ENCODE measurements at regions not wholly inside any gene's neighbourhood (a gene's known extent, or its start where the extent isn't known, plus 50 kb on each side); places are given as distances from the start of the nearest gene placed in this dataset.
A peak's percentile ranks its signal among the peaks of the same experiment; 100 is the strongest.

GRCh38 chr5:143882520-143882919 is 70.6 kb downstream of the HMHB1 start:
- no peak for TF ChIP-seq CTCF (IDR thresholded peaks at IDR 0.05)
- Histone ChIP-seq H3K9me3 (no peaks in the 10 kb centered on the region), H3K36me3 (no peaks in the 10 kb centered on the region), H3K27me3 (no peaks in the 10 kb centered on the region), H3K4me3 (no peak overlapping the region), H3K4me1 (peaks cover 3 to 21% (median 12%) of the 10 kb centered on the region in 9 donors), H3K27ac (no peak overlapping the region)
- DNase-seq: no peak
- 88 to 89% methylated on average over 5 of the region's 5 CpGs for WGBS, 2 donors
- intact Hi-C loops (cut with DNase I): no loop called here
- ATAC-seq: no peak

- no peaks in the 10 kb centered on the region for H3K36me3 ChIP-seq
- intact Hi-C loops (cut with DNase I): no loop called here
- ATAC-seq (no peak), DNase-seq (no peak)
- peak overlapping the region in 4 of 10 donors; percentile 4 to 76 (median 35) for H3K27ac ChIP-seq
- H3K9me3 ChIP-seq: no peaks in the 10 kb centered on the region
- no peak for TF ChIP-seq CTCF (IDR thresholded peaks at IDR 0.05)
- H3K4me1 ChIP-seq: peaks cover 3 to 45% (median 19%) of the 10 kb centered on the region in 9 donors
- 66 to 71% methylated on average over 3 of the region's 3 CpGs for WGBS, 2 donors
- H3K27me3 ChIP-seq: no peaks in the 10 kb centered on the region
- no peak overlapping the region for H3K4me3 ChIP-seq
Observed at GRCh38 chr5:143886096-143886495, 74.1 kb downstream of the HMHB1 start.

- no peaks in the 10 kb centered on the region for H3K9me3 ChIP-seq
- H3K4me3 ChIP-seq: no peak overlapping the region
- intact Hi-C loops (cut with DNase I): no loop called here
- WGBS, 2 donors: 46 to 51% methylated on average over 6 of the region's 6 CpGs
- no peak for TF ChIP-seq CTCF (IDR thresholded peaks at IDR 0.05)
- peak overlapping the region in 7 of 10 donors; percentile 10 to 76 (median 38) for H3K27ac ChIP-seq
- ATAC-seq (peak in 6 of 8 donors; percentile 35 to 71 (median 48)), DNase-seq (peak; percentile 40 to 41)
- no peaks in the 10 kb centered on the region for H3K36me3 ChIP-seq
- H3K27me3 ChIP-seq: no peaks in the 10 kb centered on the region
- H3K4me1 ChIP-seq: peaks cover 3 to 45% (median 19%) of the 10 kb centered on the region in 9 donors
Observed at GRCh38 chr5:143886651-143887638, 75.0 kb downstream of the HMHB1 start.

GRCh38 chr5:143887903-143888665 is 76.1 kb downstream of the HMHB1 start:
- WGBS, 2 donors: 46 to 47% methylated on average over 5 of the region's 5 CpGs
- no peak for TF ChIP-seq CTCF (IDR thresholded peaks at IDR 0.05)
- intact Hi-C loops (cut with DNase I): no loop called here
- DNase-seq (no peak), ATAC-seq (peak in 7 of 8 donors; percentile 39 to 75 (median 67))
- Histone ChIP-seq H3K27ac (peak overlapping the region in 6 of 10 donors; percentile 32 to 76 (median 48)), H3K27me3 (no peaks in the 10 kb centered on the region), H3K36me3 (no peaks in the 10 kb centered on the region), H3K4me1 (peaks cover 3 to 45% (median 19%) of the 10 kb centered on the region in 9 donors), H3K4me3 (no peak overlapping the region), H3K9me3 (no peaks in the 10 kb centered on the region)

Measured in heart right ventricle (tissue), 16 donors.